Naive thymus-derived CD4-positive, alpha-beta T cell (primary cell): ENCODE measurements at regions not wholly inside any gene's neighbourhood (a gene's known extent, or its start where the extent isn't known, plus 50 kb on each side); places are given as distances from the start of the nearest gene placed in this dataset.
"Not testable (repeated sequence)": the region's sequence is repeated elsewhere in the genome, so short reads cannot be mapped to it uniquely, and the experiment has no call there.

Experiments used
- ATAC-seq: fragments of 150-1000 bp; cut with Tn5 transposase; 2 replicates; pipeline ENCODE4 v1.10.0; 2021; ENCODE audit warnings: mild to moderate bottlenecking, moderate library complexity
- CTCF ChIA-PET: fragments of 350-600 bp; sonication (Branson Sonifier 250); formaldehyde crosslinking; loops from one replicate; lab custom pipeline; 2021; ENCODE audit warnings: antibody characterized with exemption; lab: Charles Lee
- POLR2A ChIA-PET: fragments of 350-600 bp; sonication (Branson Sonifier 250); formaldehyde crosslinking; loops from one replicate; lab custom pipeline; 2021; ENCODE audit warnings: antibody characterized with exemption, inconsistent platforms; lab: Charles Lee
- DNase-seq, 9 donors: peaks; one replicate each; pipeline versions ENCODE4 v3.0.0 to v3.0.0-alpha.2; 2020 to 2022; ENCODE audit warnings: mixed read lengths in 1 of 9
- H3K27ac ChIP-seq: one replicate; pipeline ENCODE4 v1.7.0; 2013; ENCODE audit warnings: mild to moderate bottlenecking, low read depth, low read length, moderate library complexity
- H3K27me3 ChIP-seq, 2 donors: one replicate each; pipeline ENCODE4 v1.7.0; 2013; ENCODE audit warnings: low read length in 2 of 2, mild to moderate bottlenecking in 2 of 2, moderate library complexity in 2 of 2; ENCODE audit not compliant: control insufficient read depth in 2 of 2, insufficient read depth in 2 of 2
- H3K36me3 ChIP-seq, 3 experiments: 1 replicate in 2 of 3; 2 replicates in 1 of 3; pipeline ENCODE4 v1.7.0; 2013; ENCODE audit warnings: low read length in 3 of 3, mild to moderate bottlenecking in 3 of 3, moderate library complexity in 1 of 3; ENCODE audit not compliant: insufficient read depth in 3 of 3, control insufficient read depth in 2 of 3
- H3K4me1 ChIP-seq, 2 donors: one replicate each; pipeline ENCODE4 v1.7.0; 2013; ENCODE audit warnings: low read length in 2 of 2, mild to moderate bottlenecking in 2 of 2, moderate library complexity in 1 of 2; ENCODE audit not compliant: control insufficient read depth in 2 of 2, insufficient read depth in 2 of 2
- H3K4me3 ChIP-seq: 2 replicates; pipeline ENCODE4 v1.7.0; 2013; ENCODE audit warnings: mild to moderate bottlenecking, low read length
- H3K9me3 ChIP-seq, 3 experiments: 1 replicate in 2 of 3; 2 replicates in 1 of 3; pipeline ENCODE4 v1.7.0; 2013; ENCODE audit warnings: low read length in 3 of 3; ENCODE audit not compliant: control insufficient read depth in 2 of 3
- H3K27ac Mint-ChIP-seq, 9 donors: one replicate each; pipeline ENCODE4 v1.8.0; 2020 to 2022; ENCODE audit warnings: mixed read lengths in 9 of 9, mild to moderate bottlenecking in 8 of 9, moderate library complexity in 5 of 9, inconsistent platforms in 2 of 9
- H3K27me3 Mint-ChIP-seq, 5 donors: one replicate each; pipeline ENCODE4 v1.8.0; 2021 to 2022; ENCODE audit warnings: mixed read lengths in 5 of 5, mild to moderate bottlenecking in 1 of 5
- H3K36me3 Mint-ChIP-seq, 5 donors: one replicate each; pipeline ENCODE4 v1.8.0; 2020 to 2022; ENCODE audit warnings: mixed read lengths in 5 of 5, mild to moderate bottlenecking in 3 of 5, inconsistent platforms in 1 of 5
- H3K4me1 Mint-ChIP-seq, 7 donors: one replicate each; pipeline ENCODE4 v1.8.0; 2020 to 2022; ENCODE audit warnings: mixed read lengths in 7 of 7, mild to moderate bottlenecking in 3 of 7, inconsistent platforms in 1 of 7
- H3K4me3 Mint-ChIP-seq, 10 donors: one replicate each; pipeline ENCODE4 v1.8.0; 2020 to 2022; ENCODE audit warnings: mild to moderate bottlenecking in 10 of 10, mixed read lengths in 10 of 10, moderate library complexity in 6 of 10, inconsistent platforms in 2 of 10
- H3K9me3 Mint-ChIP-seq, 11 donors: one replicate each; pipeline ENCODE4 v1.8.0; 2020 to 2022; ENCODE audit warnings: mixed read lengths in 11 of 11, mild to moderate bottlenecking in 4 of 11, inconsistent platforms in 1 of 11, moderate library complexity in 1 of 11
- intact Hi-C, 2 donors: fragments of 100-400 bp; cut with micrococcal nuclease; formaldehyde crosslinking; loops; one replicate each; pipeline ENCODE4 v1.15.1; 2023

DNA sequence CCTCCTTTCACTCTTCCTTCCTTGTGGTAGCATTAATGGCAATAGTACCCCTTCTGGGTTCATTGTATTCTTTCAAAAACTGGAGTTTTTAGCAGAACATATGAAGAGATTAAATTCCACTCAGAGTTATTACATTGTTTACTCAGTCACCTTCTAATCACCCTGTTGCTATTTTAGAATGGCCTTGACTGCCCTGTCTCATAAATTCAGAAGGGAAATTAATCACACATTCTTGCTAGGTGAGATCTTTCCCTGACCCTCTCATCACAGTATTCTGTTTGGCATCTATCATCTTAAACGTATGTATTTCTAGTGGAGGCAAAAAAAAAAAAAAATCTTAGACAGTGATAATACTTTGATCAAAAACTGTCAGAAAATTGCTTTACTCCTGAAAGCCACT is 760.4 kb downstream of the ADCYAP1 start:
- intact Hi-C loops, result no loop called here
- no peaks in the 10 kb centered on the region for H3K36me3 ChIP-seq
- H3K9me3 Mint-ChIP-seq, result peaks cover 0 to 6% (median 0%) of the 10 kb centered on the region in 11 donors
- DNase-seq, result no peak
- H3K36me3 Mint-ChIP-seq, result no peaks in the 10 kb centered on the region
- POLR2A ChIA-PET, result no interaction called here
- H3K27me3 Mint-ChIP-seq, result peaks cover 0 to 10% (median 0%) of the 10 kb centered on the region in 5 donors
- ATAC-seq, result no peak
- H3K27ac Mint-ChIP-seq, result no peak overlapping the region
- no peaks in the 10 kb centered on the region for H3K9me3 ChIP-seq
- no peak overlapping the region for H3K4me3 Mint-ChIP-seq
- CTCF ChIA-PET, result no interaction called here
- H3K27me3 ChIP-seq, result no peaks in the 10 kb centered on the region
- H3K4me3 ChIP-seq, result no peak overlapping the region
- no peaks in the 10 kb centered on the region for H3K4me1 Mint-ChIP-seq
- no peaks in the 10 kb centered on the region for H3K4me1 ChIP-seq
- H3K27ac ChIP-seq, result no peak overlapping the region

DNA sequence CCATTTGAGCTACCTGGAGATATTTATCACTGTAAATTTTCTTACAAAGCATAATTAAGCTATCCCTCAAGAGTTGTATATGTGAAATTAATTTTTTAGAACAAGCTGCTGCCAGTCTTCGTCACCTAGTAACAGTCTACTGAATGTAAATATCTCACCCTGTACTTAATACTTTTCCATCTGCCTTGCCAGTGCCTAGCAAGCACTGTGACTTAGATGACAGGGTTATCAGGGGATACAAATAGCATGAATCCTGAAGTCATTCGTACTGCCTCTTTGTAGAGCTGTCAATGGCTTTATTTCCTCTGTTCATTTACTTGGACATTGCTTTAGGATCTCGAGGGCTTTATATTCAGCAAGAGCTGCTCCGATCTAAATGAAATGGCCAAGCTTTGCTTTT is 763.6 kb downstream of the ADCYAP1 start:
- ATAC-seq (no peak), DNase-seq (no peak)
- Mint-ChIP-seq H3K36me3 (no peaks in the 10 kb centered on the region), H3K4me3 (no peak overlapping the region), H3K27ac (no peak overlapping the region), H3K27me3 (peaks cover 0 to 10% (median 0%) of the 10 kb centered on the region in 5 donors), H3K9me3 (peaks cover 0 to 12% (median 0%) of the 10 kb centered on the region in 11 donors), H3K4me1 (no peaks in the 10 kb centered on the region)
- CTCF ChIA-PET, result no interaction called here
- Histone ChIP-seq H3K27me3 (no peaks in the 10 kb centered on the region), H3K27ac (no peak overlapping the region), H3K4me3 (no peak overlapping the region), H3K4me1 (no peaks in the 10 kb centered on the region), H3K36me3 (no peaks in the 10 kb centered on the region), H3K9me3 (no peaks in the 10 kb centered on the region)
- intact Hi-C loops, result no loop called here
- POLR2A ChIA-PET, result no interaction called here

DNA sequence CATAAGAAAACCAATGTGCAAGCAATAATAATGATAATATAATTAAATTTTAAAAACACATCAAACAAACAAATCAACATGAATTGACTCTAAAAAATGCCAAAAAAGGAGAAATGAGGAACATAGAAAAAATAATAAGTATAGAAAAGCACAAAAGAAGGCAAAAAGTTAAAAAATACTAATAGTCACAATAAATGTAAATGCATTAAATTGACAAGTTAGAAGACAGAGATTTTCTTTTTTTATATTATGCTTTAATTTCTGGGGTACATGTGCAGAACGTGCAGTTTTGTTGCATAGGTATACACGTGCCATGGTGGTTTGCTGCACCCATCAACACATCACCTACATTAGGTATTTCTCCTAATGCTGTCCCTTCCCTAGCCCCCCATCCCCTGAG is 767.0 kb downstream of the ADCYAP1 start:
- H3K36me3 ChIP-seq, POLR2A ChIA-PET, H3K27me3 ChIP-seq, H3K4me1 Mint-ChIP-seq, H3K4me1 ChIP-seq, ATAC-seq, H3K27me3 Mint-ChIP-seq, H3K27ac ChIP-seq, H3K4me3 Mint-ChIP-seq, intact Hi-C loops, H3K9me3 ChIP-seq, H3K27ac Mint-ChIP-seq, H3K4me3 ChIP-seq, DNase-seq, CTCF ChIA-PET, H3K36me3 Mint-ChIP-seq: not testable (repeated sequence)
- peaks cover 0 to 12% (median 0%) of the 10 kb centered on the region in 11 donors for H3K9me3 Mint-ChIP-seq

DNA sequence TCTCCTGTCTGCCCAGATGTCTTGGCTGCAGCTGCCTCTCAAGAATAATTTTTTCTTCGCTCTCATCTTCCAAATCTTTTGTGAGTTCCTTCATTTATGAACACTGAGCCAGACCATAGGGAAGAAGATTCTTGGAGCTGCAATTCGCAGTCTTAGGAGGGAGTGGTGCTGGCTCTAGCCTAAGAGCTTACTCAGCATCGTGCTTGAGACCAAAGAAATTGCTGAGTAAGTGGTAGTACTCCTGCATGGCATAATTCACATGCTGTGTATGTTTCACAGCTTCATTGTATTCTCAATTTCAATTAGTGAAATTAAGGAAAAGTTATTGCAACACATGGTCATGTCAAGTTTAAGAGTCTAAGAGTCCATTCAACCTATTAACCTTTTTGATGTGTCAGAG is 771.7 kb downstream of the ADCYAP1 start:
- Histone ChIP-seq H3K27ac (no peak overlapping the region), H3K4me1 (no peaks in the 10 kb centered on the region), H3K4me3 (no peak overlapping the region), H3K36me3 (no peaks in the 10 kb centered on the region), H3K27me3 (no peaks in the 10 kb centered on the region), H3K9me3 (no peaks in the 10 kb centered on the region)
- no peak overlapping the region for H3K4me3 Mint-ChIP-seq
- no peaks in the 10 kb centered on the region for H3K36me3 Mint-ChIP-seq
- POLR2A ChIA-PET, result no interaction called here
- DNase-seq, result no peak
- intact Hi-C loops, result no loop called here
- H3K27me3 Mint-ChIP-seq, result no peaks in the 10 kb centered on the region
- H3K9me3 Mint-ChIP-seq, result peaks cover 0 to 10% (median 0%) of the 10 kb centered on the region in 11 donors
- no peaks in the 10 kb centered on the region for H3K4me1 Mint-ChIP-seq
- CTCF ChIA-PET, result no interaction called here
- ATAC-seq, result no peak
- no peak overlapping the region for H3K27ac Mint-ChIP-seq

DNA sequence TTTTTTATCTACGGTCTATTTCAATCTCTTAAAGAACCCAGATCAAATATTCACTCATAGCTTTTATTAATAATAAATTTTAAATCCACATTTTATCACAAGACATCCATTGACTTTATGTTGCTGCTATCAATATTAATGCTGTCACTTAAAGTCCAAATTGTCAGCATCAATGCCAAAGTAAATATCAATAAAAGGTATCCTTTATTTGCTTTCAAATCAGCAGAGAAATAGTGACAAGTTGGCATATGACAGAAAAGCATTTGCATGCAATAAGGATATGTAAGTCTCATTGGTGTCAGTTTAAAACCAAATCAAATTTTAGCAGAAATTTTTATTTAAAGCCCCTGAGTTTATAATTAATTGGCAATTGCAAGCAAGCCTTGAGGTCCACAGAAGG is 775.4 kb downstream of the ADCYAP1 start:
- no peaks in the 10 kb centered on the region for H3K27me3 ChIP-seq
- POLR2A ChIA-PET, result no interaction called here
- H3K4me3 Mint-ChIP-seq, result no peak overlapping the region
- no peak overlapping the region for H3K27ac Mint-ChIP-seq
- no peak for DNase-seq
- no peak for ATAC-seq
- intact Hi-C loops, result no loop called here
- peaks cover 0 to 8% (median 0%) of the 10 kb centered on the region in 11 donors for H3K9me3 Mint-ChIP-seq
- H3K27me3 Mint-ChIP-seq, result no peaks in the 10 kb centered on the region
- no peaks in the 10 kb centered on the region for H3K36me3 ChIP-seq
- H3K4me1 Mint-ChIP-seq, result no peaks in the 10 kb centered on the region
- CTCF ChIA-PET, result no interaction called here
- H3K36me3 Mint-ChIP-seq, result no peaks in the 10 kb centered on the region
- no peaks in the 10 kb centered on the region for H3K4me1 ChIP-seq
- H3K4me3 ChIP-seq, result no peak overlapping the region
- no peak overlapping the region for H3K27ac ChIP-seq
- H3K9me3 ChIP-seq, result no peaks in the 10 kb centered on the region

DNA sequence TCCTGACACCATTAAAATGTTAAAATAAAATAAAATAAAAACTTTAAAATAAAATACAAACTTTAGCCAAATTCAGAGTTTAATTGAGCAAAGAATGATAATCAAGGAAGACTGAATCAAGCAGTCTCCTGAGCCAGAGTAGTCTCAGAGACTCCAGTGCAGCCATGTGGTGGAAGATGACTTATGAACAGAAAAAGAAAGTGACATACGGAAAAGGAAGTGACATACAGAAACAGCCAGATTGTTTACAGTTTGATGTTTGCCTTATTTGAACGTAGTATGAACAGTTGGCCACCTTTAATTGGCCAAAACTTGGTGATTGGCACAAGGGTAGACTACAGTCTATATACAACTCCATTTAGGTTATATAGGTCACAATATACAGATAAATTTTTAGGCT is 787.2 kb downstream of the ADCYAP1 start:
- Histone ChIP-seq H3K27me3 (no peaks in the 10 kb centered on the region), H3K9me3 (no peaks in the 10 kb centered on the region), H3K4me3 (no peak overlapping the region), H3K36me3 (no peaks in the 10 kb centered on the region), H3K4me1 (no peaks in the 10 kb centered on the region), H3K27ac (no peak overlapping the region)
- Mint-ChIP-seq H3K27me3 (no peaks in the 10 kb centered on the region), H3K9me3 (peaks cover 0 to 10% (median 0%) of the 10 kb centered on the region in 11 donors), H3K4me1 (no peaks in the 10 kb centered on the region), H3K4me3 (no peak overlapping the region), H3K36me3 (no peaks in the 10 kb centered on the region), H3K27ac (no peak overlapping the region)
- ChIA-PET POLR2A (no interaction called here), CTCF (no interaction called here)
- DNase-seq (no peak), ATAC-seq (no peak)
- intact Hi-C loops, result no loop called here

DNA sequence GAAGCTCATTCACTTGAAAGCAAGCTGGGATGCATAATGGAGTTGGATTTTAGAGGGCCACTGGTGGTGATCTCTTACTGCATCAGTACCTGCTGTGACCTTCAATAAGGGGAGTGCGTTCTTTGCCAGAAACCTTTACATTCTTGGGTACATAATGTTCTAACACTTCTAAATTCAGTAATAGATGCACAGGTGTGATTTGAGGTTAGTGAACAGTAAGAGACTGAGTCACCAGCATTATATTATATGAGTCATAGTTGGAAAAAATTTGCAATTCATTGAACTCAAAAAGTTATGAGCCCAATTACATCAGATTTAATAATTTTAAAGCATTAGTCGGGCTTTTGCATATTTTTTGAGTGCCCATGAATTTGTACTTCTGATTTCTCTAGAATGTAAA is 803.3 kb downstream of the ADCYAP1 start:
- ChIA-PET CTCF (no interaction called here), POLR2A (no interaction called here)
- no peaks in the 10 kb centered on the region for H3K9me3 ChIP-seq
- no peak for DNase-seq
- H3K4me3 ChIP-seq, result no peak overlapping the region
- H3K36me3 ChIP-seq, result no peaks in the 10 kb centered on the region
- Mint-ChIP-seq H3K36me3 (no peaks in the 10 kb centered on the region), H3K4me1 (no peaks in the 10 kb centered on the region), H3K9me3 (peaks cover 0 to 5% (median 0%) of the 10 kb centered on the region in 11 donors), H3K27me3 (no peaks in the 10 kb centered on the region), H3K27ac (no peak overlapping the region), H3K4me3 (no peak overlapping the region)
- no peaks in the 10 kb centered on the region for H3K4me1 ChIP-seq
- no peak for ATAC-seq
- H3K27me3 ChIP-seq, result no peaks in the 10 kb centered on the region
- H3K27ac ChIP-seq, result no peak overlapping the region
- intact Hi-C loops, result no loop called here
